ENCODE measurements at regions not wholly inside any gene's neighbourhood (a gene's known extent, or its start where the extent isn't known, plus 50 kb on each side); places are given as distances from the start of the nearest gene placed in this dataset.

- H3K4me3 Mint-ChIP-seq, result no peak overlapping the region
- Histone ChIP-seq H3K36me3 (ENCODE audit: control insufficient read depth, insufficient read depth, low read length) (no peaks in the 10 kb centered on the region), H3K27ac (ENCODE audit: low read length) (no peak overlapping the region), H3K27me3 (ENCODE audit: control insufficient read depth, insufficient read depth, low read length) (no peaks in the 10 kb centered on the region), H3K4me3 (ENCODE audit: low read length) (no peak overlapping the region), H3K4me1 (ENCODE audit: control insufficient read depth, insufficient read depth, low read length) (no peaks in the 10 kb centered on the region), H3K9me3 (ENCODE audit: control insufficient read depth, insufficient read depth, low read length) (peaks cover 4% of the 10 kb centered on the region)
- intact Hi-C loops (cut with micrococcal nuclease), result no loop called here
- TF ChIP-seq, protein P1, sequence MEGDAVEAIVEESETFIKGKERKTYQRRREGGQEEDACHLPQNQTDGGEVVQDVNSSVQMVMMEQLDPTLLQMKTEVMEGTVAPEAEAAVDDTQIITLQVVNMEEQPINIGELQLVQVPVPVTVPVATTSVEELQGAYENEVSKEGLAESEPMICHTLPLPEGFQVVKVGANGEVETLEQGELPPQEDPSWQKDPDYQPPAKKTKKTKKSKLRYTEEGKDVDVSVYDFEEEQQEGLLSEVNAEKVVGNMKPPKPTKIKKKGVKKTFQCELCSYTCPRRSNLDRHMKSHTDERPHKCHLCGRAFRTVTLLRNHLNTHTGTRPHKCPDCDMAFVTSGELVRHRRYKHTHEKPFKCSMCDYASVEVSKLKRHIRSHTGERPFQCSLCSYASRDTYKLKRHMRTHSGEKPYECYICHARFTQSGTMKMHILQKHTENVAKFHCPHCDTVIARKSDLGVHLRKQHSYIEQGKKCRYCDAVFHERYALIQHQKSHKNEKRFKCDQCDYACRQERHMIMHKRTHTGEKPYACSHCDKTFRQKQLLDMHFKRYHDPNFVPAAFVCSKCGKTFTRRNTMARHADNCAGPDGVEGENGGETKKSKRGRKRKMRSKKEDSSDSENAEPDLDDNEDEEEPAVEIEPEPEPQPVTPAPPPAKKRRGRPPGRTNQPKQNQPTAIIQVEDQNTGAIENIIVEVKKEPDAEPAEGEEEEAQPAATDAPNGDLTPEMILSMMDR (IDR thresholded peaks at IDR 0.05), result peak; percentile 36
- H3K9me3 Mint-ChIP-seq, result peaks cover 3 to 6% of the 10 kb centered on the region in 2 donors
- peaks cover 13 to 22% of the 10 kb centered on the region in 2 donors for H3K27me3 Mint-ChIP-seq (ENCODE audit: low read depth in 2 of 2)
- peak in 1 of 3 donors; percentile 34 for ATAC-seq
- DNase-seq, result peak; percentile 25 to 33
- WGBS (ENCODE audit: insufficient coverage), result 19% methylated on average over 4 of the region's 4 CpGs
- peaks cover 4% of the 10 kb centered on the region for H3K36me3 Mint-ChIP-seq
- H3K27ac Mint-ChIP-seq, result no peak overlapping the region
- H3K4me1 Mint-ChIP-seq, result no peaks in the 10 kb centered on the region
Measured at GRCh38 chr17:74089869-74090464, 113.5 kb upstream of the RPL38 start.

- intact Hi-C loops (cut with micrococcal nuclease), result no loop called here
- DNase-seq, result no peak
- no peak overlapping the region for H3K27ac ChIP-seq (ENCODE audit: low read length)
- H3K27ac Mint-ChIP-seq, result no peak overlapping the region
- H3K36me3 Mint-ChIP-seq, result no peaks in the 10 kb centered on the region
- no peak overlapping the region for H3K4me3 Mint-ChIP-seq
- no peaks in the 10 kb centered on the region for H3K36me3 ChIP-seq (ENCODE audit: control insufficient read depth, insufficient read depth, low read length)
- H3K27me3 Mint-ChIP-seq (ENCODE audit: low read depth in 2 of 2), result peaks cover 5 to 8% of the 10 kb centered on the region in 2 donors
- H3K9me3 Mint-ChIP-seq, result no peaks in the 10 kb centered on the region
- no peaks in the 10 kb centered on the region for H3K4me1 Mint-ChIP-seq
- TF ChIP-seq, protein P1 (IDR thresholded peaks at IDR 0.05), result no peak
- H3K4me3 ChIP-seq (ENCODE audit: low read length), result no peak overlapping the region
- ATAC-seq, result no peak
- no peaks in the 10 kb centered on the region for H3K4me1 ChIP-seq (ENCODE audit: control insufficient read depth, insufficient read depth, low read length)
- H3K9me3 ChIP-seq (ENCODE audit: control insufficient read depth, insufficient read depth, low read length), result no peaks in the 10 kb centered on the region
- H3K27me3 ChIP-seq (ENCODE audit: control insufficient read depth, insufficient read depth, low read length), result no peaks in the 10 kb centered on the region
Measured at GRCh38 chr17:74094651-74095050, 108.8 kb upstream of the RPL38 start.

DNA sequence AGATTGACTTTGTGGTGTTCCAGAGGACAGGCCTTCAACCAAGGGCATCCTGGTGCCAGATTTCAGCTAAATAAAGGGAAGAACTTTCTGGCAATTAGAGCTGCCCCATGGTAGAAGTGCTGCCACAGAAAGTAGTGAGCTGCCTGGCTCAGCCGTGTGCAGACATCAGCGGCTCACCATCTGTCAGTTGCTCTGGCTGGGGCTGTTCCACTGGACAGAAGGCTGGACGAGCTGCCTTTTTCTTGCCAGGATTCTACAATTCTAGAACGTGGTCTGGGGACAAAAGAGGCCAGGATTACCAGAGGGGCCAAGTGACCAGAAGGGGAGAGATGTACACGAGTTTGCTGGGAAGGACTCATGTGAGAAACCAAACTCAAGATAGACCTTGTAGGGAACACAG, 107.0 kb upstream of the RPL38 start:
- H3K4me1 ChIP-seq (ENCODE audit: control insufficient read depth, insufficient read depth, low read length), result no peaks in the 10 kb centered on the region
- H3K27ac ChIP-seq (ENCODE audit: low read length), result no peak overlapping the region
- H3K27ac Mint-ChIP-seq, result no peak overlapping the region
- H3K4me3 ChIP-seq (ENCODE audit: low read length), result no peak overlapping the region
- intact Hi-C loops (cut with micrococcal nuclease), result no loop called here
- no peaks in the 10 kb centered on the region for H3K27me3 Mint-ChIP-seq (ENCODE audit: low read depth in 2 of 2)
- no peaks in the 10 kb centered on the region for H3K9me3 Mint-ChIP-seq
- no peaks in the 10 kb centered on the region for H3K9me3 ChIP-seq (ENCODE audit: control insufficient read depth, insufficient read depth, low read length)
- H3K36me3 ChIP-seq (ENCODE audit: control insufficient read depth, insufficient read depth, low read length), result no peaks in the 10 kb centered on the region
- no peaks in the 10 kb centered on the region for H3K4me1 Mint-ChIP-seq
- H3K36me3 Mint-ChIP-seq, result no peaks in the 10 kb centered on the region
- TF ChIP-seq, protein P1 (IDR thresholded peaks at IDR 0.05), result no peak
- DNase-seq (no peak), ATAC-seq (no peak)
- no peak overlapping the region for H3K4me3 Mint-ChIP-seq
- 62% methylated on average over 5 of the region's 5 CpGs for WGBS (ENCODE audit: insufficient coverage)
- no peaks in the 10 kb centered on the region for H3K27me3 ChIP-seq (ENCODE audit: control insufficient read depth, insufficient read depth, low read length)

- TF ChIP-seq, protein P1 (IDR thresholded peaks at IDR 0.05), result no peak
- peaks cover 4 to 7% of the 10 kb centered on the region in 2 donors for H3K27me3 Mint-ChIP-seq (ENCODE audit: low read depth in 2 of 2)
- no peaks in the 10 kb centered on the region for H3K36me3 Mint-ChIP-seq
- Histone ChIP-seq H3K27ac (ENCODE audit: low read length) (no peak overlapping the region), H3K36me3 (ENCODE audit: control insufficient read depth, insufficient read depth, low read length) (no peaks in the 10 kb centered on the region), H3K27me3 (ENCODE audit: control insufficient read depth, insufficient read depth, low read length) (no peaks in the 10 kb centered on the region), H3K9me3 (ENCODE audit: control insufficient read depth, insufficient read depth, low read length) (no peaks in the 10 kb centered on the region), H3K4me1 (ENCODE audit: control insufficient read depth, insufficient read depth, low read length) (no peaks in the 10 kb centered on the region), H3K4me3 (ENCODE audit: low read length) (no peak overlapping the region)
- intact Hi-C loops (cut with micrococcal nuclease), result no loop called here
- H3K4me1 Mint-ChIP-seq, result no peaks in the 10 kb centered on the region
- H3K4me3 Mint-ChIP-seq, result no peak overlapping the region
- H3K9me3 Mint-ChIP-seq, result no peaks in the 10 kb centered on the region
- ATAC-seq (no peak), DNase-seq (no peak)
- H3K27ac Mint-ChIP-seq, result no peak overlapping the region
- WGBS (ENCODE audit: insufficient coverage), result 83% methylated on average over 14 of the region's 14 CpGs
Measured at GRCh38 chr17:74097450-74098135, 105.9 kb upstream of the RPL38 start.
